Astrocyte (in vitro differentiated cells and primary cell): ENCODE measurements at regions not wholly inside any gene's neighbourhood (a gene's known extent, or its start where the extent isn't known, plus 50 kb on each side); places are given as distances from the start of the nearest gene placed in this dataset.
"Not testable (repeated sequence)": the region's sequence is repeated elsewhere in the genome, so short reads cannot be mapped to it uniquely, and the experiment has no call there.

Experiments
- DNase-seq: peaks from one replicate; pipeline ENCODE4 v3.0.0-alpha.2; 2010; ENCODE audit warnings: low read depth
- FAIRE-seq: peaks from 2 replicates; lab custom pipeline; 2011; peaks lifted over from hg19 to GRCh38; lab: Jason Lieb, UNC
- H2AFZ ChIP-seq: 2 replicates; pipeline ENCODE4 v1.6.0; 2012; ENCODE audit warnings: low read depth, low read length, inconsistent platforms
- H3K27ac ChIP-seq: 2 replicates; pipeline ENCODE4 v1.5.1; 2011; ENCODE audit warnings: low read depth, low read length, inconsistent platforms
- H3K27me3 ChIP-seq: 2 replicates; pipeline ENCODE4 v1.6.0; 2011; ENCODE audit warnings: low read length, inconsistent platforms; ENCODE audit not compliant: insufficient read depth
- H3K36me3 ChIP-seq: 2 replicates; pipeline ENCODE4 v1.5.1; 2011; ENCODE audit warnings: low read length, inconsistent platforms; ENCODE audit not compliant: insufficient read depth
- H3K4me1 ChIP-seq: 2 replicates; pipeline ENCODE4 v1.5.1; 2011; ENCODE audit warnings: low read length, inconsistent platforms; ENCODE audit not compliant: insufficient read depth
- H3K4me2 ChIP-seq: 2 replicates; pipeline ENCODE4 v1.6.0; 2012; ENCODE audit warnings: low read length, inconsistent platforms
- H3K4me3 ChIP-seq: 2 replicates; pipeline ENCODE4 v1.5.1; 2011; ENCODE audit warnings: low read depth, mild to moderate bottlenecking, low read length, inconsistent platforms; ENCODE audit not compliant: insufficient read depth
- H3K79me2 ChIP-seq: 2 replicates; pipeline ENCODE4 v1.6.0; 2012; ENCODE audit warnings: mild to moderate bottlenecking, low read length, inconsistent platforms; ENCODE audit not compliant: insufficient read depth
- H3K9ac ChIP-seq: 2 replicates; pipeline ENCODE4 v1.6.0; 2012; ENCODE audit warnings: mild to moderate bottlenecking, low read length, inconsistent platforms
- H3K9me3 ChIP-seq: 2 replicates; pipeline ENCODE4 v1.5.1; 2012; ENCODE audit warnings: low read depth, mild to moderate bottlenecking, low read length, inconsistent platforms; ENCODE audit not compliant: insufficient read depth
- H4K20me1 ChIP-seq: 2 replicates; pipeline ENCODE4 v1.6.0; 2012; ENCODE audit warnings: low read length, inconsistent platforms; ENCODE audit not compliant: insufficient read depth
- H3K27ac Mint-ChIP-seq: one replicate; pipeline ENCODE4 v1.8.0; 2021; ENCODE audit warnings: mild to moderate bottlenecking, mixed read lengths; ENCODE audit not compliant: unreplicated experiment
- H3K27me3 Mint-ChIP-seq: one replicate; pipeline ENCODE4 v1.8.0; 2021; ENCODE audit warnings: low read depth, mixed read lengths; ENCODE audit not compliant: unreplicated experiment
- H3K36me3 Mint-ChIP-seq: one replicate; pipeline ENCODE4 v1.8.0; 2021; ENCODE audit warnings: low read depth, mixed read lengths; ENCODE audit not compliant: unreplicated experiment
- H3K4me1 Mint-ChIP-seq: one replicate; pipeline ENCODE4 v1.8.0; 2021; ENCODE audit warnings: low read depth, mixed read lengths; ENCODE audit not compliant: unreplicated experiment
- H3K4me3 Mint-ChIP-seq: one replicate; pipeline ENCODE4 v1.8.0; 2021; ENCODE audit warnings: mild to moderate bottlenecking, moderate library complexity, mixed read lengths; ENCODE audit not compliant: unreplicated experiment
- H3K9me3 Mint-ChIP-seq: one replicate; pipeline ENCODE4 v1.8.0; 2021; ENCODE audit warnings: mild to moderate bottlenecking, mixed read lengths; ENCODE audit not compliant: unreplicated experiment
- EZH2 ChIP-seq: IDR thresholded peaks from 2 replicates; pipeline ENCODE4 v1.6.1; 2012; ENCODE audit warnings: mild to moderate bottlenecking, low read length, inconsistent platforms; ENCODE audit not compliant: insufficient read depth
- TF ChIP-seq, protein P1 (sequence below): IDR thresholded peaks from 2 replicates; pipeline ENCODE4 v1.5.1; 2011; ENCODE audit warnings: low read depth, mild to moderate bottlenecking, inconsistent platforms, low read length, moderate library complexity; ENCODE audit not compliant: insufficient read depth

DNA sequence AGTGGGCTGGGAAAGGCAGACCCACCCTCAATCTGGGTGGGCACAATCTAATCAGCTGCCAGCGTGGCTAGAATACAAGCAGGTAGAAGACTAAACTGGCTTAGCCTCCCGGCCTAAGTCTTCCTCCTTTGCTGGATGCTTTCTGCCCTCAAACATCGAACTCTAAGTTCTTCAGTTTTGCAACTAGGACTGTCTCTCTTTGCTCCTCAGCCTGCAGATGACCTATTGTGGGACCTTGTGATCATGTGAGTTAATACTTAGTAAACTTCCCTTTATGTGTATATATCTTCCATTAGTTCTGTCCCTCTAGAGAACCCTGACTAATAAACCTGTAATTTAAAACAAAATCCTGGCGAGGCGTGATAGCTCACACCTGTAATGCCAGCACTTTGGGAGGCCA is 51.8 kb upstream of the SLC39A8 start:
- H3K4me1 Mint-ChIP-seq, H3K36me3 Mint-ChIP-seq, H3K9me3 ChIP-seq, H3K27ac ChIP-seq, H3K27me3 Mint-ChIP-seq, H3K79me2 ChIP-seq, H3K36me3 ChIP-seq, DNase-seq, H3K9me3 Mint-ChIP-seq, H3K4me2 ChIP-seq, H3K9ac ChIP-seq, H3K4me3 Mint-ChIP-seq, H4K20me1 ChIP-seq, H2AFZ ChIP-seq, H3K4me1 ChIP-seq, FAIRE-seq, H3K27me3 ChIP-seq, H3K27ac Mint-ChIP-seq, H3K4me3 ChIP-seq: not testable (repeated sequence)

DNA sequence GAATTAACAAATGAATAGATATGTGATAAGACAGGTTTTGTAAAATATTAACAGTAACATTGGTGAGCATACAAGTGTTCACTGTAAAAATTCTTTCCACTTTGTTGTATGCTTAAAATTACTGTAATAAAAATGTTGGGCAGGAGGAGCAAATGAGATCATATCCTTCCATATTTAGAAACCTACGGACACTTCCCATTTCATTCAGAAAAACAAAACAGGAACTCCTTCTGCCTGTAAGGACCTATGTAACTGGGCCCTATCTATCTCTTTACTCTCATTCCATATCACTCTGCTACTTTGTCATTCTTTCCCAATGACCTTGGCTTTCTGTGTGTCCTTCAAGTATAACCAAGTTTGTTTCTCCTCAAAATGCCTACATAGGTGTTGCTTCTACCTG is 53.7 kb upstream of the SLC39A8 start:
- H3K9me3 Mint-ChIP-seq = peaks cover 8% of the 10 kb centered on the region
- Histone ChIP-seq H4K20me1 (no peaks in the 10 kb centered on the region), H3K79me2 (no peaks in the 10 kb centered on the region), H3K36me3 (no peaks in the 10 kb centered on the region), H3K9ac (no peak overlapping the region), H2AFZ (no peak overlapping the region), H3K4me3 (no peak overlapping the region), H3K9me3 (no peaks in the 10 kb centered on the region), H3K27me3 (no peaks in the 10 kb centered on the region), H3K4me1 (no peaks in the 10 kb centered on the region), H3K27ac (no peak overlapping the region), H3K4me2 (no peak overlapping the region)
- H3K27me3 Mint-ChIP-seq = no peaks in the 10 kb centered on the region
- H3K4me3 Mint-ChIP-seq = no peak overlapping the region
- DNase-seq (no peak), FAIRE-seq (no peak)
- H3K27ac Mint-ChIP-seq = no peak overlapping the region
- no peaks in the 10 kb centered on the region for H3K4me1 Mint-ChIP-seq
- H3K36me3 Mint-ChIP-seq = no peaks in the 10 kb centered on the region
- TF ChIP-seq, protein P1, sequence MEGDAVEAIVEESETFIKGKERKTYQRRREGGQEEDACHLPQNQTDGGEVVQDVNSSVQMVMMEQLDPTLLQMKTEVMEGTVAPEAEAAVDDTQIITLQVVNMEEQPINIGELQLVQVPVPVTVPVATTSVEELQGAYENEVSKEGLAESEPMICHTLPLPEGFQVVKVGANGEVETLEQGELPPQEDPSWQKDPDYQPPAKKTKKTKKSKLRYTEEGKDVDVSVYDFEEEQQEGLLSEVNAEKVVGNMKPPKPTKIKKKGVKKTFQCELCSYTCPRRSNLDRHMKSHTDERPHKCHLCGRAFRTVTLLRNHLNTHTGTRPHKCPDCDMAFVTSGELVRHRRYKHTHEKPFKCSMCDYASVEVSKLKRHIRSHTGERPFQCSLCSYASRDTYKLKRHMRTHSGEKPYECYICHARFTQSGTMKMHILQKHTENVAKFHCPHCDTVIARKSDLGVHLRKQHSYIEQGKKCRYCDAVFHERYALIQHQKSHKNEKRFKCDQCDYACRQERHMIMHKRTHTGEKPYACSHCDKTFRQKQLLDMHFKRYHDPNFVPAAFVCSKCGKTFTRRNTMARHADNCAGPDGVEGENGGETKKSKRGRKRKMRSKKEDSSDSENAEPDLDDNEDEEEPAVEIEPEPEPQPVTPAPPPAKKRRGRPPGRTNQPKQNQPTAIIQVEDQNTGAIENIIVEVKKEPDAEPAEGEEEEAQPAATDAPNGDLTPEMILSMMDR = no peak
- TF ChIP-seq EZH2 = no peak

DNA sequence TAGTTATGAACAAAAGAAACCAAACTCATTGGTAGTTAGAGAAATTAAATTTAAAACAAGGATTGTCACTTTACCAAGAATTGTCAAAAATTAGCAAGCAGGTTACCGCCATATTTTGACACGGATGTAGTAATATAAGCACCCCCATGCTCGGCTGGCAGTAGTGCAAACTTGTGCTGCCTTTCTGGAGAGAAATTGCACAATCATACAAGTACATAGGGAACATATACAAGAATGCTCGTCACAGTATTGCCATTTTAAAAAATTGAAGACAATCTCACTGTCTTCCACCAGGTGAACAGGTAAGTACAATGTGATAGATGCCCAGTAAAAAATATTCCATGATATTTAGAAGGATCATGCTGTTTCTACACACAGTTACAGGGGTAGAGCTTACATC is 55.6 kb upstream of the SLC39A8 start:
- Mint-ChIP-seq H3K36me3 (no peaks in the 10 kb centered on the region), H3K27ac (no peak overlapping the region), H3K4me1 (no peaks in the 10 kb centered on the region), H3K27me3 (no peaks in the 10 kb centered on the region), H3K9me3 (peaks cover 3% of the 10 kb centered on the region), H3K4me3 (no peak overlapping the region)
- no peak for FAIRE-seq
- no peak overlapping the region for H3K4me3 ChIP-seq
- H3K36me3 ChIP-seq = no peaks in the 10 kb centered on the region
- H3K27me3 ChIP-seq = no peaks in the 10 kb centered on the region
- no peak for DNase-seq
- no peak for TF ChIP-seq EZH2
- TF ChIP-seq, protein P1 = no peak
- H3K27ac ChIP-seq = no peak overlapping the region
- no peak overlapping the region for H3K9ac ChIP-seq
- H3K4me1 ChIP-seq = no peaks in the 10 kb centered on the region
- H2AFZ ChIP-seq = no peak overlapping the region
- H4K20me1 ChIP-seq = no peaks in the 10 kb centered on the region
- H3K4me2 ChIP-seq = no peak overlapping the region
- no peaks in the 10 kb centered on the region for H3K9me3 ChIP-seq
- H3K79me2 ChIP-seq = no peaks in the 10 kb centered on the region
